HG02588 (cell line): ENCODE measurements at regions not wholly inside any gene's neighbourhood (a gene's known extent, or its start where the extent isn't known, plus 50 kb on each side); places are given as distances from the start of the nearest gene placed in this dataset.

Source experiments
- ATAC-seq: cut with Tn5 transposase; IDR thresholded peaks from one replicate; pipeline ENCODE4 v1.9.1; 2021; ENCODE audit warnings: mild to moderate bottlenecking, moderate library complexity; ENCODE audit not compliant: unreplicated experiment

- no peak for ATAC-seq
Observed at GRCh38 chr9:18137815-18138214, 336.1 kb upstream of the ADAMTSL1 start.

- no peak for ATAC-seq
Observed at GRCh38 chr9:18138656-18139055, 335.3 kb upstream of the ADAMTSL1 start.

GRCh38 chr9:18141681-18142080, 332.3 kb upstream of the ADAMTSL1 start:
- ATAC-seq = no peak

GRCh38 chr9:18143073-18143745, 330.7 kb upstream of the ADAMTSL1 start:
- ATAC-seq = no peak

GRCh38 chr9:18146329-18146728, 327.6 kb upstream of the ADAMTSL1 start:
- no peak for ATAC-seq

GRCh38 chr9:18149471-18150011, 324.4 kb upstream of the ADAMTSL1 start:
- no peak for ATAC-seq

GRCh38 chr9:18154661-18155060, 319.3 kb upstream of the ADAMTSL1 start:
- ATAC-seq = no peak

- no peak for ATAC-seq
Observed at GRCh38 chr9:18159254-18159653, 314.7 kb upstream of the ADAMTSL1 start.

GRCh38 chr9:18163146-18163545, 310.8 kb upstream of the ADAMTSL1 start:
- ATAC-seq = no peak

GRCh38 chr9:18167733-18168132, 306.2 kb upstream of the ADAMTSL1 start:
- ATAC-seq = no peak

GRCh38 chr9:18173923-18174322, 300.0 kb upstream of the ADAMTSL1 start:
- no peak for ATAC-seq

GRCh38 chr9:18182636-18183035, 291.3 kb upstream of the ADAMTSL1 start:
- no peak for ATAC-seq

GRCh38 chr9:18183974-18184373, 290.0 kb upstream of the ADAMTSL1 start:
- no peak for ATAC-seq

GRCh38 chr9:18184401-18184800, 289.6 kb upstream of the ADAMTSL1 start:
- no peak for ATAC-seq

- ATAC-seq = no peak
Observed at GRCh38 chr9:18185196-18185595, 288.8 kb upstream of the ADAMTSL1 start.

GRCh38 chr9:18188971-18189370, 285.0 kb upstream of the ADAMTSL1 start:
- ATAC-seq = no peak

GRCh38 chr9:18189871-18190670, 283.9 kb upstream of the ADAMTSL1 start:
- ATAC-seq = no peak

GRCh38 chr9:18190671-18191374, 283.1 kb upstream of the ADAMTSL1 start:
- ATAC-seq = no peak

- no peak for ATAC-seq
Observed at GRCh38 chr9:18194316-18194715, 279.6 kb upstream of the ADAMTSL1 start.

GRCh38 chr9:18195223-18195622, 278.7 kb upstream of the ADAMTSL1 start:
- ATAC-seq = no peak

- no peak for ATAC-seq
Observed at GRCh38 chr9:18202924-18203323, 271.0 kb upstream of the ADAMTSL1 start.

- no peak for ATAC-seq
Observed at GRCh38 chr9:18207735-18208134, 266.2 kb upstream of the ADAMTSL1 start.
